SK-N-SH (cell line): ENCODE measurements at regions not wholly inside any gene's neighbourhood (a gene's known extent, or its start where the extent isn't known, plus 50 kb on each side); places are given as distances from the start of the nearest gene placed in this dataset.

Experiments used
- CTCF ChIP-seq: fragments of 200-600 bp; sonication (generic); IDR thresholded peaks from 2 replicates; pipeline ENCODE4 v1.6.1; 2017; ENCODE audit warnings: antibody characterized with exemption, mild to moderate bottlenecking, moderate library complexity
- FOXM1 ChIP-seq: IDR thresholded peaks from 2 replicates; pipeline ENCODE4 v1.4.0; 2012; ENCODE audit warnings: low read depth, mild to moderate bottlenecking
- RCOR1 ChIP-seq: fragments of 150-350 bp; IDR thresholded peaks from 2 replicates; pipeline ENCODE4 v1.6.1; 2017; ENCODE audit warnings: antibody characterized with exemption, low read length
- RXRA ChIP-seq: IDR thresholded peaks from 2 replicates; pipeline ENCODE4 v1.4.0; 2012; ENCODE audit warnings: low read depth, mild to moderate bottlenecking, borderline replicate concordance
- SMC3 ChIP-seq: IDR thresholded peaks from 2 replicates; pipeline ENCODE4 v1.6.1; 2012; ENCODE audit warnings: low read depth, low read length, improper control_type of control experiment
- TAF1 ChIP-seq: IDR thresholded peaks from 2 replicates; pipeline ENCODE4 v1.6.1; 2012; ENCODE audit warnings: low read depth, mild to moderate bottlenecking, low read length, moderate library complexity, borderline replicate concordance
- YY1 ChIP-seq: IDR thresholded peaks from 2 replicates; pipeline ENCODE4 v1.4.0; 2012; ENCODE audit warnings: low read depth, mild to moderate bottlenecking
- TF ChIP-seq, protein P1 (sequence below): IDR thresholded peaks from 2 replicates; pipeline ENCODE4 v1.6.1; 2012; ENCODE audit warnings: mild to moderate bottlenecking, low read depth, low read length, moderate library complexity

- TF ChIP-seq RCOR1 (no peak), FOXM1 (no peak), RXRA (no peak), YY1 (no peak), TAF1 (no peak), CTCF (no peak), SMC3 (no peak)
- TF ChIP-seq, protein P1, sequence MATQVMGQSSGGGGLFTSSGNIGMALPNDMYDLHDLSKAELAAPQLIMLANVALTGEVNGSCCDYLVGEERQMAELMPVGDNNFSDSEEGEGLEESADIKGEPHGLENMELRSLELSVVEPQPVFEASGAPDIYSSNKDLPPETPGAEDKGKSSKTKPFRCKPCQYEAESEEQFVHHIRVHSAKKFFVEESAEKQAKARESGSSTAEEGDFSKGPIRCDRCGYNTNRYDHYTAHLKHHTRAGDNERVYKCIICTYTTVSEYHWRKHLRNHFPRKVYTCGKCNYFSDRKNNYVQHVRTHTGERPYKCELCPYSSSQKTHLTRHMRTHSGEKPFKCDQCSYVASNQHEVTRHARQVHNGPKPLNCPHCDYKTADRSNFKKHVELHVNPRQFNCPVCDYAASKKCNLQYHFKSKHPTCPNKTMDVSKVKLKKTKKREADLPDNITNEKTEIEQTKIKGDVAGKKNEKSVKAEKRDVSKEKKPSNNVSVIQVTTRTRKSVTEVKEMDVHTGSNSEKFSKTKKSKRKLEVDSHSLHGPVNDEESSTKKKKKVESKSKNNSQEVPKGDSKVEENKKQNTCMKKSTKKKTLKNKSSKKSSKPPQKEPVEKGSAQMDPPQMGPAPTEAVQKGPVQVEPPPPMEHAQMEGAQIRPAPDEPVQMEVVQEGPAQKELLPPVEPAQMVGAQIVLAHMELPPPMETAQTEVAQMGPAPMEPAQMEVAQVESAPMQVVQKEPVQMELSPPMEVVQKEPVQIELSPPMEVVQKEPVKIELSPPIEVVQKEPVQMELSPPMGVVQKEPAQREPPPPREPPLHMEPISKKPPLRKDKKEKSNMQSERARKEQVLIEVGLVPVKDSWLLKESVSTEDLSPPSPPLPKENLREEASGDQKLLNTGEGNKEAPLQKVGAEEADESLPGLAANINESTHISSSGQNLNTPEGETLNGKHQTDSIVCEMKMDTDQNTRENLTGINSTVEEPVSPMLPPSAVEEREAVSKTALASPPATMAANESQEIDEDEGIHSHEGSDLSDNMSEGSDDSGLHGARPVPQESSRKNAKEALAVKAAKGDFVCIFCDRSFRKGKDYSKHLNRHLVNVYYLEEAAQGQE: no peak
Measured at GRCh38 chr3:59107856-59108815, 58.3 kb upstream of the CFAP20DC start.
